Activated gamma-delta T cell (primary cell): ENCODE measurements at regions not wholly inside any gene's neighbourhood (a gene's known extent, or its start where the extent isn't known, plus 50 kb on each side); places are given as distances from the start of the nearest gene placed in this dataset.

Source experiments
- DNase-seq: peaks from one replicate; lab custom pipeline; 2025; lab: John Stamatoyannopoulos, UW

- DNase-seq = no peak
Measured at GRCh38 chr12:41891226-41891625, 253.4 kb downstream of the GXYLT1 start.

GRCh38 chr12:41888285-41888684, 256.4 kb downstream of the GXYLT1 start:
- DNase-seq = no peak

DNA sequence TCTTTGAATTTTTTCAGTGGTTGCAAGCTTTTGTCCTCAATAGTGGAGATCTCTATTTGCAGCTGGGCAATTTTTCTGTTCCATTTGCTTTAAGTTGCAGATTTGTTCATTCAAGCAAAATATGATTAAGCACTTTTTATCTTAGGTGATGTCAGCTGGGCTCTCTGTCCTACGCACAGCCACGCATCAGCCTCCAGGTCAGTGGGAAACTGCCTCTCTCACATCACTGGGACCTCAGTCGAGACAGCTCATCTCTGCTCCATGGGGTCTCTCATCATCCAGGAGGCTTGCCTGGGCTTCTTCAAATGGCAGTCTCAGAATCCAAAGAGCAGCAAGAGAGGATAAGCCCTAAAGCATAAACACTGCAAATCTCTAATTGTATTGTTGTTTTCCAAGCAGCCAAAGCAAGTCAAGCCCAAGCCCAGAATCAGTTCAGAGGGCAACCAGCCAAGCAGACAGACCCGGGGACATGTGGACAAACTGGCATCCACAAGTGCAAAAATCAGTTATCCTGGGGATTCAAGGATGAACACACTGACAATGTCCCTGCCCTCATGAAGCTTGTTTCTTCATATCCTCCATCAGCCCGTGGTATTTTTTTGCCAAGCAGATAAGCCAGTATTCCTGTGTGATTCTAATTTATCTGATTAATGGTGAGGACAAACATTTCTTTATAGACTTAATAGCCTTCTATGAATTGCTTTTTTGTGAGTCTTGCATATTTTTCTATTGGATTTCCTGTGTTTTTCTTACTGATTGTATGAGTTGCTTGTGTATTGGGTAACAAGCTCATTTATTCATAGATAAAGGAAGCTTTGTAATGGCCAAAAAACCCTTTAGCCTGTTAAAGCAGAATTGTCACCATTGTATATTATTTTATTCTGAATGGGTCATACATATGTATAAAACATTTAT, 262.5 kb downstream of the GXYLT1 start:
- no peak for DNase-seq

DNA sequence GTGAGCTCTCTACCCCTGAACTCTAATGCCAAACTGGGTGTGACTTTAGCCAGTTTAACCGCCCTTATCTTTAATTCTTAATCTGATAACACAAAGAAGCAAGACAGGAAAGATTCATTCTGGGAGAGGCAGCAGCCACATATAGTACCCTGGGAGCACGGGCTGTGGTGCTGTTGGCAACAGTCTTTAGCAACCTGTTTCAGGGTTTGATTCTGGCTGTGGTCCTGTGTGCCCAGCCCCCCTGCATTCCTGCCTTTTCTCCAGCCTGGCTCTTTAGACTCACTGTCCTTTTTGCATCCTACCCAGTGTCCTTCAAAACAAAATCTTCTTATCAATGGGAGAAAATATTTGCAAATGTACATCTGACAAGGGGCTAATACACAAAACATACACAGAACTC, 275.2 kb downstream of the GXYLT1 start:
- DNase-seq = no peak

GRCh38 chr12:41866878-41867430, 277.7 kb downstream of the GXYLT1 start:
- DNase-seq = no peak

GRCh38 chr12:41856228-41856627, 288.4 kb downstream of the GXYLT1 start:
- no peak for DNase-seq

DNA sequence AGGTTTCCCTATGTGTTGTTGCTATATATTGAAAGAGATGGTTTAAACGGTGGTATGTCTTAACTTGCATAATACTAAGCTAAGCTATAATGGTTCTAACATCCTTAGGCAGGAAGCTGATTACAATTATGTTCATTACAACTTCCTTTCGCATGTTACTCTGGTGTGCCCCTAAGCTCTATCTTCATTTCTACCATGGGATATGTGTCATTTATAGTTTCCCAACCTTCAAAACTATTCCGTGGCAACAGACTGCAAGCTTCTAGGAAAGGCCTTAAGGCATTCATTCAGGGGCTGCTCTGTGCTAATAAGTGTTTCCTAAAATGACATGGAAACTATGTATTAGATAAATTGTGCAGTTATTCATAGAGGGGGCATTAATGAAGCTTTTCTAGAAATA, 294.6 kb downstream of the GXYLT1 start:
- no peak for DNase-seq

- DNase-seq = no peak
Measured at GRCh38 chr12:41846718-41847117, 298.0 kb downstream of the GXYLT1 start.

DNA sequence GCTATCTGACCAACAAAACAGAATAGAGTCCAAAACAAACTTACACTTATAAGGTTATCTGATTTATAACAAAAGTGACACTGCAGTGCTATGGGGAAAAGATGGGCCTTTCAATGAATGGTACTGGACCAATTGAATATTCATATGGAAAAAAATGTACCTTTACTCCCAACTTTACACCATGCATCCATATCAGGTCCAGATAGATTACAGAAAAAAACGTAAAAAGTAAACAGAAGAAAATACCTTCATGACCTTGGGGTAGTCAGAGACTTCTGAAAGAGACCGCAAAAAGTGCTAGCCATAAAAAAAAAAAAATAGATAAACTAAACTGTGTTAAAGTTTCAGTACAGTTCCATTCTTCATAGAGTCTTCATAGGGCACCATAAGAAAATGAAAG, 308.3 kb downstream of the GXYLT1 start:
- DNase-seq = no peak

- no peak for DNase-seq
Measured at GRCh38 chr12:41835556-41835955, 309.1 kb downstream of the GXYLT1 start.

DNA sequence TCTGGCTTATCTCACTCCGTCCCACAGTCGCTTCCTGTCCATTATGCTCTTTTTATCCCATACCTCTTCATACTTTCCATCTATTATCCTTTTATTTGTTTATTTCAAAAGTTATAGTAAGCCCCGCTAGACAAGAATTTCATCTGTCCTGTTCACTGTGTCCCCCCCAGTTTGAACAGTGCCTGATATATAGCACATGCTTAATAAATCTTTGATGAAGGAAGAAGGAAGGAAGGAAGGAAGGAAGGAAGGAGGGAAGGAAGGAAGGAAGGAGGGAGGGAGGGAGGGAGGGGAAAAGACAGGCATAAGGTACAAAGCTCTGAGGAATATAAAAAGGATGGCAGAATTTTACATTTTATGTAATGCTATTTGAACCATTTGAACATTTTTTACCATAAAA, 324.7 kb downstream of the GXYLT1 start:
- DNase-seq = no peak

DNA sequence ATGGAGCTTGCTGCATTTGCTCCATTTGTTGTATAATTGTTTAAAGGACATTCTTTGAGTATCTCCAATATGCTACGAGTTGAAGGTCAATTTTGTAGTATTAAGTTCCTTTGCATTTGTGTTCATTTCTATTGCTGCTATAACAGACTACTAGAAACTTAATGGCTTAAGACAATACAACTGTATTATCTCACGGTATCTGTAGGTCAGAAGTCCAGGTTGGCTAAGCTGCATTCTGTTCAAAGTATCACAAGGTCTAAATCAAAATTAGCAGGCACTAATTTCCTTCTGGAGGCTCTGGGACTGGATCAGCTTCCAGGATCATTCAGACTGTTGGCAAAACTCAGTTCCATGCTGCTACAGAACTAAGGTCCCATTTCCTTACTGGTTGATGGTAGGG, 340.6 kb downstream of the GXYLT1 start:
- DNase-seq = no peak

- DNase-seq = no peak
Measured at GRCh38 chr12:41802803-41803202, 341.9 kb downstream of the GXYLT1 start.

GRCh38 chr12:41801261-41801660, 343.4 kb downstream of the GXYLT1 start:
- no peak for DNase-seq

DNA sequence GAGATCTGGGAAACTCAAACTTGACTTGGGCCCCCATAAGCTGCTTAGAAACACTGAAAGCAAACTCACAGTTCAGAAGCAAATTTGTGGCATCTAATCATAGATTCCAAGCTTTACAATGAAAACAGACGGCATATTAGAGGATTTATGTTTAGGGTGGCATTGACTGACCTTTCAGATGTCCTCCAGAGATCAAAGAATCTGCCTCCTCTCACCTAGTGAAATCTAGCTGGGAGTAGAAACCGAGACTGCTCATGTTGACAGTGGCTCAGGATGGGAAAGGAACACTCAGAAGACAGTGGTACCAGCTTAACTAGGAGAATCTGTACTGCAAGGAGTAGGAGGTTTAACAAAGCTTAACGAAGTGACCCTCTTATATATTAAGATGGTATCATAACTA, 345.0 kb downstream of the GXYLT1 start:
- no peak for DNase-seq

- no peak for DNase-seq
Measured at GRCh38 chr12:41795910-41796309, 348.8 kb downstream of the GXYLT1 start.

DNA sequence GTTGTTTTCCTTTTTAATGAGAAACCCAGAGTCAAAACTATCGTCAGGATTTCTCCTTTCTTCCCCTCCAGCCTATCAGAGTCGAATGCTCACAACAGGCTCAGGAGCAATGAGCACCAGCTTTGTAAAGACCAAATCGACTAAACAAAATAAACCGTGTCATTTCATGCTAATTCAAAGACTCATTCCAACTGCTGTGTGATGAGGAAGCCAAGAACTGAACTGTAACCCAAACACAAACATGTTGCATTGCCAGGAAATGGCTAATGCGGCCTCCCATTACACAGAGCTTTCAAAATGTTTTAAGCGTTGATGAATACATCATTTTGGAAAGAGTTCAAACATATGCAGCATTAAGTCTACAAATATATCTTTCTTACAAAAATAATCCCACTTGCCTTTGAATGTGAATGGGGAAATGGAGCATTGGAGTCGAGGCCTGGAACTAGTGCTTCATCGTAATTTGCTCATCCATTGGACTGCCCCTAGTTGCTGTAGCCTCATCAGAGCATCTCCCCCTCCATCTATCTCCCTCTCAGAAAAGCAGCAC, 349.5 kb downstream of the GXYLT1 start:
- DNase-seq = no peak

DNA sequence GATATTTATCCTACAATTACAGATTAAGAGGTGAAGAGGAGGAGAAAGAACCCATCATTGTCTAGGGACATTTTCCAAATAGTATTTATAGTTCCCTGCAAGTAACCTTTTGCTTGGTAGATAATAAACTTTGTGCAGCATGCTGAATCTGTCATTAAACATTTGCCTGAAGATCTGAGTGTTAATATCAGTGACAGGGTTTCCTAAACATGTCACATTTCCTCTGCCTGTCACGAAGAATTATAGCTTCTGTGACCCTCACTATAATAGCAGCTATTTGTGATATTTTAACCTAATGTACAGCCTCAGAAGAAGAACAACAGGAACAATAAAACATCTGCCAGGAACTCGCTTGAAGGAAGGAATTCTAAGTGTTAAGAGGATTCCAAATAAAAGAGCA, 350.3 kb downstream of the GXYLT1 start:
- DNase-seq = no peak

DNA sequence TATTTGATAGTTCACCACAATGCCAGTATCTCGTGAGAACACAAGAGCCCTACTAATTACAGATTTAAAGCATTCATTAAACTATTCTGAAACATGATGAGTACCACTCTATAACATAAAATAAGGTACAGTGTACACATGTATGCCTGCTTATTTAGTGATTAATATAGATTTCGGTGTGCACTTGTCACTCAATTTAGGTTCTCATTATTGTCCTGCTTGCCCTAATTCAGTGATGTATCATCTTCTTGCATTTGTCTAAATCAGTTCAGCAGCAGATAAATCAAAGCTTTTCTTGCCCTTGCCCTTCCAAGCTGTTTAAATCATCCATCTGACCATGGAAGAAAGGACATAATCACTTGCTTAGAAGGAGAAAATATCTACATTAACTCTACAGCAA, 359.7 kb downstream of the GXYLT1 start:
- no peak for DNase-seq

- no peak for DNase-seq
Measured at GRCh38 chr12:41778934-41779333, 365.7 kb downstream of the GXYLT1 start.

DNA sequence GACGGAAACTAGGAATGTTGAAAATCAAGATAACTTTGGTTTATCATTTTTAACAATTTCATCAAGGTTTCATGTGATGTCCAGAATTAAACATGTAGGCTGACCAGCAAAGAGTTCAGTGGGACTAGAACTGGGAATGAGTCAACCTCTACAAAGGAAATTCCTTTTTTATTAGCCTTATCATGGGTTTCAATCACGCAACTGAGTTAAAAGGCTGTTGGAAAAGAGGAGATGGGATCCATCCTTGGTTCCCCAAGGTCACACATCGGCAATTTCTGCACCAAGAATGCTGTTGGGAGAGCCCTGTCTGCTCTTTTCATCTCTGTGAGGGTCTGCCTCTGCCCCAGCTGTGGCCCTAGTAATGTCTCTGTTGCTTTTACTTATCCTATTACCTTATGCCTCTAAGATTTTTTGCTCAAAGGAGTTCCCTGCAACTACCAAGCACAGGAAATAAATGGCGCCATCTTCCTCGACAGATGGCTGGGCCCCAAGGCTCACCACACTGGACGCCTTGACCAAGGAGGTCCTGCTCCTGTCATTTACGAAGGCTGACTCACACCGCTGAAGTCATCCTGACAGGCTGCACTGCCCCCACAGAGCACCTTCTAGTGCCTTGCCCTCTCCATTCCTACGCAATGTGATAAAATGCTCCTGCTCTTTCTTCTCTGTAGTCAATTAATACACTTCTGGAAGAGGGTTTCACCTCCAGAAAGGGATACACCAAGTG, 367.4 kb downstream of the GXYLT1 start:
- no peak for DNase-seq

DNA sequence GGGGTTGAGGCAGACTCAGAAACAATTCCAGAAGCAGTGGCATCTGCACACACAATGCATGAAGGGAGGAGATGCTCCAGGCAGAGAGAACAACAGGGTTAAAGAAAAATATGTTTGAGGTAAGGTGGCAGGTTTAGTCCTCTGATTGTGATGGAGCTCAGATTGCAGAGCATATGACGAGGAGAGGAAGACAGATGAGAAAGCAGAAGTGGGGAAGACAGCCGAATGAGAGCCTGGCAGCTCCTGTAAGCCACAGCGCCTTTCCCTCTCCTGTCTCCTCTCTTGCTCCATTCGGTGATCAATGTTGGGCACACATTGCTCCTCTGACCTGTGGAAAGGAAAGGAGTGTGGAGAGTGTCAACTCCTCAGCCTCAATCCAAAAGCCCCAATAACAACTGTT, 372.2 kb downstream of the GXYLT1 start:
- DNase-seq = no peak

GRCh38 chr12:41769810-41770209, 374.9 kb downstream of the GXYLT1 start:
- no peak for DNase-seq
